ENCODE measurements at regions not wholly inside any gene's neighbourhood (a gene's known extent, or its start where the extent isn't known, plus 50 kb on each side); places are given as distances from the start of the nearest gene placed in this dataset.

GRCh38 chr2:176732780-176733179 lies 463.5 kb downstream of the MTX2 start:
- no peak for DNase-seq (ENCODE audit: low read depth)

DNA sequence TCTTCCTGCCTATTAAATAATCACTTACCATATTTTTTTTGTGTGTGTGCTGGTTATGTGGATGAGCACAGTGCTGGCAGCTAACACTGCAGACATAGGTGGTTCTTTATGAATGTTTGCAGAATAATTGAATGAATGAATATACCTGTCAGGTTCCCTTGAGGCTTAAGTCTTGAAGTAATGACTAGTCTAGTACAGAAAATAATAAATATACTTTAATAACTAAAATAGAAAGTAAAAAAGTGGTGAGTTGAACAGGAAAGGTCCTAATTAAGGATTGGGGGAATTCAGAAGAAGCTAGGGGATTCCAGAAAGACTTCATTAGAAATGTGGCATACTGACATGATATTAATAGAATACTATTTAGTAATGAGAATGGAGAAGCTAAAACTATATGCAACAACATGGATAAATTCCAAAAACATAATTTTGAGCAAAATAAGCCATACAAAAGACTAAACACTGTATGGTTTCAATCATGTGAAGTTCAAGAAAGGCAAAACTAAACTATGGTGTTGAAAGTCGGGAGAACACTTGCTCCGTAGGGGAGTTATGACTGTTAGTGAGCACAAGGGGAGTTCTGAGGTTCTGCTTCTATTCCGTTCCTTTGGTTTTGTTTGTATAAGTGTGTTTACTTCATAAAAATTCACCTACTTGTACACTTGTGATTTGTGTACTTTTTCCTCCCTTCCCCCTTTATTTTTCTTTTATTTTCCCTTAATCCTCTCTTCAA lies 464.6 kb downstream of the MTX2 start:
- no peak for DNase-seq (ENCODE audit: low read depth)

DNA sequence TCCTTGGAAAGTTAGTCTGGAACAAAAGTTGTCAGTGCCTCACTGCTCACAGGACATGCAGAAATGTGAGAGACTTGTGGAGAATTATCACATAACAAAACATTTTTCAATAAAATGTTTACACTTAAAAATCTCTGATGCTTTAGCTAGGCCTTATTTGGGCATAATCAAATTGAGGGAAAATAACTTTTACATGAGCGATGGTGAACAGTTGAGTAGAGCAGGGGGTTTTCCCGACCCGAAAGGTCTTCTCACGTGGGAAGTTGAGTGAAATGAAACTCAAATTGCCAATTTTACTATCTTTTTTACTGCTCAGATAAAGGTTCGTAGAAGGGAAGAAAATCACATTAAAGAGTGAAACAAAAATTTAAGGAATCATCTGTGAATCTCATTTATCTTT lies 465.6 kb downstream of the MTX2 start:
- no peak for DNase-seq (ENCODE audit: low read depth)

DNA sequence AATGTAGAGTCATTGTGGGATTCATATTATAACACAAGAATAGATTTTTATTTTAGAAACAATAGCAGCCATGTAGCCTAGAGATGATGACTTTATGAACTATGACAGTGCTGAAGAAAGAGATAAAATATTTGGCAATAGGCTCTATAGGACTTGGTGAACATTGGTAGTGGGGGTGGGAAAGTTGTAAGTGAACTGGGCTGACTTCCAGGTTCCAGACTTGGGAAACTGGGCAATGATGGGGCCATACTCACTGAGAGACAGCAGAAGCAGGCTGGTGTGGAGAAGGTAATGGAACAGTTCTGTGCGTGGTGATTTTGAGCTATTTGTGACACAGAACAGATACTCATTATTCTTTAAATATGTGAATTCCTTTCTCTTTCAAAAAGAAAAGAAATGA lies 470.3 kb upstream of the HNRNPA3 start:
- no peak for DNase-seq (ENCODE audit: low read depth)

DNA sequence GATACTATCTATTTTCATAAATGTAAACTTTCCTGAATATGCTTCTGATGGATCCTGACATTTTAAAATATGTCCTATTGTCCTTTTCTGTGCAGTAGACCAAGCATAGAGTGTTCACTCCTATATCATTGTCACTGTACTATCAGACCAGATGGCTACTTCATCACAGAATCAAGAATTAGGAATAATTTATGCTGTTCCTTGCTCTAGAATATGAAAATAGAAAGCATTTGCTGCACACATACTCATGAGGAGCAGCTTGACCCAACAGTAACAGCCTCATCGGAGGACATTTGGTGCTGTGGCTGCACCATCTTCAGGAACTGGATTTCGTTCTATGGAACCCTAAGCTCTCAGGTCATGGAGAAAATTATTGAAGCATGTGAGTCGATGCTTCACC lies 468.9 kb upstream of the HNRNPA3 start:
- DNase-seq (ENCODE audit: low read depth): no peak

- DNase-seq (ENCODE audit: low read depth): no peak
These were observed 468.4 kb upstream of the HNRNPA3 start for GRCh38 chr2:176744146-176744545.

DNA sequence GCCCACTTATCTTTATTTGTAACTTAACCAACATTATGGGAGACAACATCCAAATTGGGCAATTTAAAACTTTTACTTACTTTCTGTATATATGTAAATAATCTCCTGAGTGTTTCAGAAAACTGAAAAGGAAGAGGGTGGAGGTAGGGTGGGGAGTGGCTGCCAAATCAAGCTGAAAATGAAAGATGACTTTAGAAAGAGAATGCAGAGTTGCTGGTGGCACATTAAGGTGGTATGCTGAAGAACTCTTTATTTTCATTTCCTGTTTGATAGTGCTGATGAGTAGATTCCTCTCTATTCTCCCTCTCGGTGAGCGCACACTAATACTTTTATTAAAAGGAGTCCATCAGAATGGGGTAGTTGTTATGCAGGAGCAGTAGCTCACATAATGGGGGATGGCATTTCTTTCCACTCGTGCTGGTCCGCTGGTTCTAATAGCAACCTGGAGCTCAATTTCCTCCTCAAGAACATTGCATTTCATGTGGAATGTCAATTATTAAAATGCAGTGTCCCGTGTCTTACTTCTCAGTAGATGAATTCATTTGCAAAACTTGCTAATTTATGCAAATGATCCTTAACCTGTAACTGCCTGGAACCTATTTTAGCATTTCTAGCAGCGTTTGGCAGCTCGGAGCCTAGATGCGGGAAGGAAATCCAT lies 466.9 kb upstream of the HNRNPA3 start:
- no peak for DNase-seq (ENCODE audit: low read depth)

- DNase-seq (ENCODE audit: low read depth): no peak
These were observed 466.2 kb upstream of the HNRNPA3 start for GRCh38 chr2:176746411-176746810.

DNA sequence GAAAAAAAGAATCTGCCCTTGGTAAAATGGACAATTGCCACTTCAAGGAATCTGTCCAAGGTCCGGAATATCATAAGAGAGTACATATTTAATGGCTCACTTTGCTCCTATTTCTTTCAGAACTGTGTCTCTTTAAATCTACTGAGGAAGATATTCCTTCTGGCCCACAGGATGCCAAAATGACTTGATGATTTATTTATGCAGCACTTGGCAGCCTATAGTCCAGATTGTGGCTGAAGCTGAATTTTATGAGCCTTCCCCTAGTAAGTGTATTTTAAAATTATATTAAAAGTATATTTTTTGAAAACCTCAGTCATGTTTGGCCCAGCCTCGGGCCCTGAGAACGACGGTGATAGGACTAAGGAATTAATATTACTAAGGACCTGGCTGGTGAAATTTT lies 465.1 kb upstream of the HNRNPA3 start:
- DNase-seq (ENCODE audit: low read depth): peak; percentile 18

- no peak for DNase-seq (ENCODE audit: low read depth)
These were observed 464.7 kb upstream of the HNRNPA3 start for GRCh38 chr2:176747928-176748327.

GRCh38 chr2:176748662-176749061 lies 463.9 kb upstream of the HNRNPA3 start:
- DNase-seq (ENCODE audit: low read depth): no peak

DNA sequence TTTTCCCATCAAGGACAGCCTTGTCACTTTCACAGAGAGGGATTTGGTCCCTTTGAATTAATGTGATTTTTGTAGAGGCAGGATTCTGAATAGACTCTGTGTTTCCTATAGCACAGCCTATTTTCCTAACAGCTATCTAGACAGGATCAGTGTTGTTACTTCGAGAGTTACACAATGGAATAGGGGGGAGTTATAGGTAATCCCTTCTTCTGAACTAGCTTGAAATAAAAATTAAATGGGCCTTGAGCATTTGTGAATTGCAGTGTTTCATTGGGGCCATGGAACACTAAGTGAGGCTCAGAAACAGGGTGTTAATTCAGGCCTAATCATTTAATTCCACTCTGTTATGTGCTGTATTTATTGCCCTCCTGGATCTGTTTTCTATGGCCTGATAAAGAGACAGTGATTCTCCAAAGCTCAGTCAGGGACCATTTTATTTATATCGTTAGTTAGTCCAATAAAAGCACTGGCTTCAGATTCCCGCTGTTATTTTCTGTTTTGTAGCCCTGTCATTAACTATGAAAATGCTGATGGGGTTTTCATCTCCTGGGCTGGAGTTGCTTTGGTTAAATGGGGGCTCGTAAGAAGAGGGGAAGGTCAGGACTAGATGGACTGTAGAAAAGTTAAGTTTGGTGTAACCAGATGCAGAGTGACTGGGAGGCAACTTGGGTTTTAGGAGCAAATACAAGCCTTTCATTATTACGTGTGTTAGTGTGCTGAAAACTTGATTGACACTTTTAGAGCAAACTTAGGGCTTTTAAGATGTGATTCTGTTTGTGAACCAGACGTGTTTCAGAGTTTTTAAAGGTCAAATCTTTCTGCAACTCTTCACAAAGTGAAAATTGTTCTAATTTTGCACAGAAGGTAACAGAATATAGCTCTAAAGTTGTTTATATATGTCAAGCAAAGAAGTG lies 461.0 kb upstream of the HNRNPA3 start:
- no peak for DNase-seq (ENCODE audit: low read depth)

GRCh38 chr2:176752295-176752694 lies 460.3 kb upstream of the HNRNPA3 start:
- DNase-seq (ENCODE audit: low read depth): no peak

DNA sequence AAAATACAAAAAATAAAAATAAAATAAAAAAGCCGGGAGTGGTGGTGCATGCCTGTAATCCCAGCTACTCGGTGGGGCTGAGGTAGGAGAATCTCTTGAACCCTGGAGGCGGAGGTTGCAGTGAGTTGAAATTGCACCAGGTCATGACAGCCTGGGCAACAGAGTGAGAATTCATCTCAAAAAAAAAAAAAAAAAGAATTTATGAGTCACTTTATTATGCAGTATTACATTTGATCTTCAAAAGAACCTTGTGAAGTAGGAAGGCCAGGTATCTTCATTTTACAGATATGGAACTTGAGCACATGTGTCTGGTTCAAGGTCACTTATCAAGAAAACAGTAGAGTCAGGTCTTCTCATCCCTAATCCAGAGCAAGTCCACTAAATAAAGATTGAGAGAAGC lies 459.4 kb upstream of the HNRNPA3 start:
- DNase-seq (ENCODE audit: low read depth): no peak

DNA sequence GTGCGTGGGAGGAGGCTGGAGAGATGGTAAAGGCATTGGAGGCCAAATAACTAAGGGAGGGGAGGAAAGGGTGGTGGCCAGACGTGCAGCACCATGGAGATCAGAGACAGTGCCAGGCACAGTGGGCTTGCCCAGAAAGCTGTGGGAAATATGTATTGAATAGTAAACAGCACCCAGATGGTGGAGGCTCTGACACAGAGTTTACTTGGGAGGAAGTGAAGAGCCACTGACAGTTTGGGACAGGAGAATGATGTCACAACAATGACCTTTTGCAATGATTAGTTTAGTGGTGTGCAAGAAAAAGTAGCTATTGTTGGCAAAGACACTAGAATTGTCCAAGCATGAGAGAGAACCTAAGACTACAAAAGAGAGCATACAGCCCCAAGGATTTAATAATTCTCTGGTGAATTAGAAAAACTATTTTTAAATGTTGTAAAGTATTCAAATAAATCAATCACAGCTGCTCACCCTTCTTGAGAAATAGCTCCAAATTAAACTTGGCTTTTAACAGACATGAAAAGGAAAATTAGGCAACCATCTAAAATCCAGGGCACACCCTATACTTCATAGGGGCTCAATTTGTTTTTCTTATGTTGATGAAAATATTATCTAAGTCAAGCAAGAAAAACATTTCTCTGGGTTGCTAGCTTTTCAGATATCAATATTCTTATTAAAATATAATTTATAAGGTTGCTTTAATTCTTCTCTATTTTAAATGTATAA lies 458.7 kb upstream of the HNRNPA3 start:
- DNase-seq (ENCODE audit: low read depth): peak; percentile 10

GRCh38 chr2:176755537-176756135 lies 457.0 kb upstream of the HNRNPA3 start:
- DNase-seq (ENCODE audit: low read depth): no peak

DNA sequence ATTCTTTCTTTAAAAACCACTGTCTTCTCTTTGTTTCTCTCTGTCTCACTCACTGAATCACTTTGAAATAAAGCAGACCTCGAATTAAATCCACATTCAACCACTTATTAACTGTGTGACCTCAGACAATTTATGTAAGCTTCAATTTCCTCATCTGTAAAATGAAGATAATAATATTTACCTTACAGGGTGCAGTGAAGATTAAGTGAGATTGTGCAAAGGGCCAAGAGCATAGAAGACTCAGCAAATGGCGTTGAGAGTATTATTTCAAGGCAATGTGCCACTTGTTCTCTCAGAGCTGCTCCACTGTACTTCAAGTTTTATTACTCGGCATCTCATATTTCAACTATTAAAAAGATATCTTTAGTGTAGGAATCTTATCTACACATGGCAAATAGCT lies 454.2 kb upstream of the HNRNPA3 start:
- no peak for DNase-seq (ENCODE audit: low read depth)

DNA sequence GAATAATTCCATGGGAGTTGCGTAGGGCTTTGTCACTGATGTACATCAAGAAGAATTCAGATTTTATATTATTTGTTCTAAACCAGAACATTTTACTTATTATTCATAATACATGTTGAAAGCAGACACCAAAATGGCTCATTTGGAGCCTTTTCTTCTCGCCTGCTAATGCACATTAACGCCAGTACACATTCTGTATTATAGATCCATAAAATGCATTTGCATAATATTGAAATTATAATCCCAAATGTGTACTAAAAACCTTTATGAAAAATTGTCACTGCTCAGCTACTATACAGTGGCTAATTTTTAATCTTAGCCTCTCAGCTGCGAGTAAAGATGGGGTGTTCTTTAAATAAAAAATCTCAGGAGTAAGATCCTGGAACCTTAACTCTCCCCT lies 452.2 kb upstream of the HNRNPA3 start:
- no peak for DNase-seq (ENCODE audit: low read depth)

DNA sequence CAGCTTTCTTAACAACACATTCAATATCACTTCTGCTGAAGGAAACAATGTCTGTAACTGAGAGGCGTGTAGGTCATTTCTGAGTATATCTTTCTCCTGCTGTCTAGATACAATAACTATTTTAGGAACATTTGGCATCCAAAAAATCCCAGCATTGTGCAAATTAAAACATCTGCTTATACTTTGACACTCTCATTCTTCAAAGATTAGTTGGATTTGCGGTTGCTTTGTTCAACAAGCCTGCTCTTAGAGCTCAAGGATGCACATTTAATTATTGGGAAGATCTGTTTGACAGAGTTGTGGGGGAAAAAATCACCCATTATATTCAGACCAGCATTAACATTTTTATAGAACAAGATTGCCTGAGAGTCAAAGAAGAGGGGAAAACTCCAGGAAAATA lies 449.5 kb upstream of the HNRNPA3 start:
- DNase-seq (ENCODE audit: low read depth): no peak

GRCh38 chr2:176763851-176764404 lies 448.7 kb upstream of the HNRNPA3 start:
- DNase-seq (ENCODE audit: low read depth): no peak

DNA sequence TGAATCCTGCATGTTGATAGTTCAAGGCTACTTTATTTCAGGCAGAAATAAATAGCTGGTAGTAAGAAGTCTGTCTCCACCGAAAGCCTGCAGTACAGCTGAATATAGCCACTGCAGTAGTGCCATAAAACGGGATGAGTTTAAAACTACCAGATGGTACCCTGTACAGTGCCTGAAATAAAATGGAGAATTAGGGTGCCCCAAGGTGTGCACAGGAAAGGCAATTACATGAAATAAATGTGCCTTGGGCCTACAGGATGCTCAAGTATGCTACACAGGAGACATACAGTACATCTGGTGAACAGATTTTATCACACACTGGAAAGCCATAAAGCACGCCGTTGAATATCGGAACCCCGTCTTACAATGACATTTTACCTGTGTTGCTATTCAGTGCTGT lies 447.7 kb upstream of the HNRNPA3 start:
- no peak for DNase-seq (ENCODE audit: low read depth)

GRCh38 chr2:176766005-176766404 lies 446.6 kb upstream of the HNRNPA3 start:
- no peak for DNase-seq (ENCODE audit: low read depth)

Measured in stromal cell of bone marrow (primary cell).